Muscle of arm (tissue), 1 donor: ENCODE measurements at regions not wholly inside any gene's neighbourhood (a gene's known extent, or its start where the extent isn't known, plus 50 kb on each side); places are given as distances from the start of the nearest gene placed in this dataset.
"Not testable (repeated sequence)": the region's sequence is repeated elsewhere in the genome, so short reads cannot be mapped to it uniquely, and the experiment has no call there.

Experiments
- DNase-seq: peaks from one replicate; pipeline ENCODE4 v3.0.0-alpha.2; 2013

GRCh38 chr6:67878216-67878615, 756.9 kb upstream of the ADGRB3 start:
- not testable (repeated sequence) for DNase-seq

DNA sequence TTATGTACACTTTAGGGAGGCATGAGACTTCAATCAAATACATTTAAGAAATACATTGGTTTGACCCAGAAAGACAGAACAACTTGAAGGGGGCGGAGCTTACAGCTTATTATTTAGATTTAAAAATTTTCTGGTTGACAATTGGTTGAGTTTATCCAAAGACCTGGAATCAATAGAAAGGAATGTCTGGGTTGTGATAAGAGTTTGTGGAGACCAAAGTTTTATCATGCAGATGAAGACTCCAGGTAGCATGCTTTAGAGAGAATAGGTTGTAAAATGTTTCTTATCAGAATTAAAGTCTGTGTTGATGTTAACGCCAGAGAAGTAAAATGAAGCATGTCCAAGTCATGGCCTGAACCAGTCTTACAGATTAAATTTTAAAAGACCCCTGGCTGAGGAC, 757.8 kb upstream of the ADGRB3 start:
- no peak for DNase-seq

DNA sequence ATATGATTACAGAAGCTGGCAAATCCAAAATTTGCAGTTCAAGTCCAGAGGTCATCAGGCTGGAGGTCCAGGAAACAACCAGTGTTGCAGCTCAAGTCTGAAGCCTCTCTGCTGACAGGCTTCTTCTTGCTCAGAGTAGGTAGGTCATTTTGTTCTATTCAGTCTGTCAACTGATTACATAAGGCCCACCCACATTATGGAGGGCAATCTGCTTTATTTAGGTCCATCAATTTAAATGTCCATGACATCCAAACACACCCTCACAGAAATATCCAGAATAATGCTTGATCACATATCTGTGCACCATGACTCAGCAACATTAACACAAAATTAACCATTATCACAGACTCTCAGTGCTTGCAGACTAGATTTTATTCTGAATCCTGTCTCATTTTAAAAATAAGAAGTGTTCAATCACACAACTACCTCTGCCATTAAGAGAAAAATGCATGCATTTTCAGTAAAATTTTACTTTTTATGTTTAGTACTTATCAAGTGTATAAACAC, 759.2 kb upstream of the ADGRB3 start:
- DNase-seq, result no peak

DNA sequence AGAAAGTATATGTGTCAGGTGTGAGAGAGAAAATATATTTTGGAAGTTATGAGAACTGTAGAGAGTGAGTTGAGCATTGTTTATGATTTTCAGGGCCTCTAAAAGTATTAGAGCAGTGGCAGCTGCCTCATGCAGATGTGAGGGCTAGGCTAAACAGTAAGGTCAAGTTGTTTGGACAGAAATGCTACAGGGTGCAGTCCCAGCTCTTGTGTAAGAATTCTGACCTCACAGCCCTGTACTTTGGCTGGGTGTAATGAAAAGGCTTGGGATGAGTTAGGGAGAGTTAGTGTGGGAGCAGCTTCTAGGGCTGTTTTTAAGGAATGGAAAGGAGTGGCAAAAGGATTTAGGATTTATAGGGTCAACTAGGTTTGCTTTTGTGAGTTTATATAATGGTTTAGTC, 764.8 kb upstream of the ADGRB3 start:
- no peak for DNase-seq

- no peak for DNase-seq
Measured at GRCh38 chr6:67863346-67863745, 771.7 kb upstream of the ADGRB3 start.

GRCh38 chr6:67854098-67854497, 781.0 kb upstream of the ADGRB3 start:
- DNase-seq, result no peak

DNA sequence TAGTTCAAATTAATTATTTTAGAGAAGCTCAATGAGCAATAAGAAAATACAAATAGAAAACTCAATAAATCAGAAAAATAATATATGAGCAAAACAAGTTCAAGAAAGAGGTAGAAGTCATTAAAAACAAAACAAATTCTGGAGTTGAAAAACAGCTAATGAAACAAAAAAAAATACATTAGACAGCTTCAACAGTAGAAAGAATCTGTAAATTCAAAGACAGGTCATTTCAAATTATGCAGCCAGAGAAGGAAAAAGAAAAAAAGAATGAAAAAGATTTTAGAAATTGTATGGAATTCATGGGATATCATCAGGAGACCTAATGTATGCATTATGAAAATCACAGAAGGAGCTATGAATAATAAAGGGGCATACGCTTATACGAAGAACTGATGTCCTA, 795.3 kb upstream of the ADGRB3 start:
- no peak for DNase-seq

DNA sequence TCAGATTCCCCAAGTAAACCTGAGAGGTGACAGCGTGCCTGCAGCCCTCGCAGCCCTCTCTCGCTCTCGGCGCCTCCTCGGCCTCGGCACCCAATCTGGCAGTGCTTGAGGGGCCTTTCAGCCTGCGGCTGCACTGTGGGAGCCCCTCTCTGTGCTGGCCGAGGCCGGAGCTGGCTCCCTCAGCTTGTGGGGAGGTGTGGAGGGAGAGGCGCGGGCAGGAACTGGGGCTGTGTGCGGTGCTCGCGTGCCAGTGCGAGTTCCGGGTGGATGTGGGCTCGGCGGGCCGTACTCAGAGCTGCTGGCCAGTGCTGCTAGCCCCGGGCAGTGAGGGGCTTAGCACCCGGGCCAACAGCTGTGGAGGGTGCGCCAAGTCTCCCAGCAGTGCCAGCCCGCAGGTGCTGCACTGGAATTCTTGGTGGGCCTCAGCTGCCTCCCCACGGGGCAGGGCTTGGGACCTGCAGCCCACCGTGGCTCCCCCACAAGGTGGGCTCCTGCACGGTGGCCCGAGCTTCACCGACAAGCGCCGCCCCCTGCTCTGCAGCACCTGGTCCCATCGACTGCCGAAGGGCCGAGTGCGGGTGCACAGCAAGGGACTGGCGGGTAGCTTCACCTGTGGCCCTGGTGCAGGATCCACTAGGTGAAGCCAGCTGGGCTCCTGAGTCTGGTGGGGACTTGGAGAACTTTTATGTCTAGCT, 809.7 kb upstream of the ADGRB3 start:
- no peak for DNase-seq

- DNase-seq, result no peak
Measured at GRCh38 chr6:67818322-67818721, 816.8 kb upstream of the ADGRB3 start.

GRCh38 chr6:67815623-67816022, 819.5 kb upstream of the ADGRB3 start:
- no peak for DNase-seq

DNA sequence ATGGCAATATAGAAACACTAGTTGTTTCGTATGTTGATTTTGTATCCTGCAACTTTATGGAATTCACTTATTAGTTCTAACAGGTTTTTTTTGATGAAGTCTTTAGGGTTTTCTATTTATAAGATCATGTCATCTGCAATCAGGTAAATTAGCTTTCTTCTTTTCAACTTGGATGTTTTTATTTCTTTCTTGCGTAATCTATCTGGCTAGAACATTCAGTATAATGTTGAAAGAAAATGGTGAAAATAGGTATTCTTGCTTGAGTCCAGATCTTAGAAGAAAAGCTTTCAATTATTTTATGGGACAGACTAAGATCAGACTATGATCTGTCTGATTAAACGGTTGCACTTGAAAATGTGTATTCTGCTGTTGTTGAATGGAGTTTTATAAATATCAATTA, 820.8 kb upstream of the ADGRB3 start:
- no peak for DNase-seq

GRCh38 chr6:67812693-67813092, 822.4 kb upstream of the ADGRB3 start:
- DNase-seq, result no peak

- DNase-seq, result no peak
Measured at GRCh38 chr6:67812125-67812524, 823.0 kb upstream of the ADGRB3 start.

DNA sequence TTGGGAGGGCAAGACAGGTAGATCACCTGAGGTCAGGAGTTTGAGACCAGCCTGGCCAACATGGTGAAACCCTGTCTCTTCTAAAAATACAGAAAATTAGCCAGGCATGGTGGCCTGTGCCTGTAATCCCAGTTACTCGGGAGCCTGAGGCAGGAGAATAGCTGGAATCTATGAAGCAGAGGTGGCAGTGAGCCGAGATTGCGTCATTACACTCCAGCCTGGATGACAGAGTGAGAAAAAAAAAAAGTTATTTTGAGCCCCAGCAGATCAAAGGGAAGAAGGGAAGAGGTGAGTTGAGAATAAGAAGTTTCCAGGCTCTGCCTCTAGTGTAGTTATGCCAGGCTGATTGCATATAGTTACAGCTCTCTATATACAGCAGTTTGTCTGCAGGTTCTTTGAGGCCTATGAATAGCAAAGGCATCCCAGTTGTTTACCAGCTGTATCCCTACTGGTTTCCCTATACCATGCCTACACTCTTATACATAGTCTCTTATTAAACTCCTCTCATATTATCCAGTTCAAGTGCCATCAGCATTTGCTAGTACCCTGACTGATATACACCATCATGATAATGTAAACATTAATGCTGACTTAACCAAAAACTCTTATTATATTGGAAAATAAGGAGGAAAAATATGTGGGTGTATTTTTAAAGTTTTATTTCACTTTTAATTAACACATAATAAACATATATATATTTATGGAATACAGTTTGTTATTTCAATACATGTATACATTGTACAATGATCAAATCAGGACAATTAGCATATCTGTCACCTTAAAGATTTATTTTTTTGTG, 823.6 kb upstream of the ADGRB3 start:
- DNase-seq, result no peak

DNA sequence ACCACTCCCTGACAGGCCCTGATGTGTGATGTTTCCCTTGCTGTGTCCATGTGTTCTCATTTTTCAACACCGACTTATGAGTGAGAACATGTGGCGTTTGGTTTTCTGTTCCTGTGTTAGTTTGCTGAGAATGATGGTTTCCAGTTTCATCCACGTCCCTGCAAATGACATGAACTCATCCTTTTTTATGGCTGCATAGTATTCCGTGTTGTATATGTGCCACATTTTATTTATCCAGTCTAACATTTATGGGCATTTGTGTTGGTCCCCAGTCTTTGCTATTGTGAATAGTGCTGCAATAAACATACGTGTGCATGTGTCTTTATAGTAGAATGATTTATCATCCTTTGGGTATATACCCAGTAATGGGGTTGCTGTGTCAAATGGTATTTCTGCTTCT, 830.3 kb upstream of the ADGRB3 start:
- not testable (repeated sequence) for DNase-seq

- no peak for DNase-seq
Measured at GRCh38 chr6:67802771-67803170, 832.3 kb upstream of the ADGRB3 start.

DNA sequence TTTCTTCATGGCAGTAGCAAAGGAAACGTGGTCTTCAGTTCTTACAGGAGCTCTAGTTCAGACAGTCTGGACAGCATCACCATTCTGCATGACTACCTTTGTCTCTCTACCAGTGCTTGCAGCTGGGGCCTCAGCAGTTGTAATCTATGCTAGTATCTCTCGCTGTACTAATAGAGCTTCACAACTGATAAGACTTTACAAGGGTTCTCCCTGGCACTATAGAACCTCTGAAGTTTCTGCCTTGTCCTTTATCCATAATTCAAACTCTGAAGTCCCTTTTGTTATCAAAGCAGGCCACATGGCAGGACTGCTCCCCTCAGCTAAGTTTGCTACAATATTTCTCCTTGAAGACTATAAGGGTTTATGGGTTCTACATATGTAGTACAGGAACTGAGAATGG, 842.1 kb upstream of the ADGRB3 start:
- no peak for DNase-seq

GRCh38 chr6:67790569-67790968, 844.5 kb upstream of the ADGRB3 start:
- no peak for DNase-seq

DNA sequence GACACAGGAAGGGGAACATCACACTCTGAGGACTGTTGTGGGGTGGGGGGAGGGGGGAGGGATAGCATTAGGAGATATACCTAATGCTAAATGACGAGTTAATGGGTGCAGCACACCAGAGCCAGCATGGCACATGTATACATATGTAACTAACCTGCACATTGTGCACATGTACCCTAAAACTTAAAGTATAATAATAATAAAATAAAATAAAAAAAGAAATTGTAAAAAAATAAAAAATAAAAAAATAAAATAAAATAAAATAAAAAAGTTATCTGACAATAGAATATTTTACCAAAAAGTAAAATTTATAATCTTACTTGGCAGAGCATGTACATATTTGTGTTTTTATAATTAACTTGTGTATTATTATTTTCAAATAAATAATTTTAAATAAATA, 848.0 kb upstream of the ADGRB3 start:
- not testable (repeated sequence) for DNase-seq

DNA sequence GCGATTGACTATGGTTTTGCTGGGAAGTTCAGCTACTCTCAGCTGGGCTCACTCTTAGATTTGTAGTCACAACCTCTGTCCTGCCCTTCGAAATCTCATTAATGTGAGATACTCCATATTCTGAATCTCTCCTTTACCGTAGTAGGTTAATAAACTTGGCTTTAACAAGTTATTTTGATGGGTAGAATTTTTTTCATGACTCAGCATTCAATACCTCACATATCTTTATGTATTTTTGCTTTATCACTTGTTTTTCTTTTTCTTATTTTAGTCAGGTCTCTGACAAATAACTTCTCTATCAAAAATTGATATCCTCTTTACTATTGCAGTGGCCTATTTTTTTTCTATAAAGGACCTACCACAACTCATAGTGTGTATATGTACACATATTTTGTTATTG, 855.2 kb upstream of the ADGRB3 start:
- no peak for DNase-seq

- no peak for DNase-seq
Measured at GRCh38 chr6:67775333-67775732, 859.7 kb upstream of the ADGRB3 start.

GRCh38 chr6:67768972-67769371, 866.1 kb upstream of the ADGRB3 start:
- DNase-seq, result no peak

DNA sequence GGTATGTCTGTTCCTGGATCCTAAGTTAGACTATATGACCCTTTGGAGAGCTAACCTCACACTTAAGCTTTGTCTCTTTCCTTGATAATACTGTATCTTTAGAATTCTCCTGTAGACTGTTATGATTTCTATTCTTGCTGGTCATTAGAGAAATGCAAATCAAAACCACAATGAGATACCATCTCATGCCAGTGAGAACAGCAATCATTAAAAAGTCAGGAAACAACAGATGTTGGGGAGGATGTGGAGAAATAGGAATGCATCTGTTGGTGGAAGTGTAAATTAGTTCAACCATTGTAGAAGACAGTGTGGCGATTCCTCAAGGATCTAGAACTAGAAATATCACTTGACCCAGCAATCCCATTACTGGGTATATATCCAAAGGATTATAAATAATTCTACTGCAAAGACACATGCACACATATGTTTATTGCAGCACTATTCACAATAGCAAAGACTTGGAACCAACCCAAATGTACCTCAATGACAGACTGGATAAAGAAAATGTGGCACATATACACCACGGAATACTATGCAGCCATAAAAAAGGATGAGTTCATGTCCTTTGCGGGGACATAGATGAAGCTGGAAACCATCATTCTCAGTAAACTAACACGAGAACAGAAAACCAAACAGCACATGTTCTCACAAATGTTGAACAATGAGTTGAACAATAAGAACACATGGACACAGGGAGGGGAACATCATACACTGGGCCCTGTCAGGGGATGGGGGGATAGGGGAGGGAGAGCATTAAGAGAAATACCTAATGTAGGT, 867.8 kb upstream of the ADGRB3 start:
- DNase-seq, result not testable (repeated sequence)
